ENCODE measurements at regions not wholly inside any gene's neighbourhood (a gene's known extent, or its start where the extent isn't known, plus 50 kb on each side); places are given as distances from the start of the nearest gene placed in this dataset.

- TF ChIP-seq EP300 (IDR thresholded peaks at IDR 0.05) (no peak), CTCF (IDR thresholded peaks at IDR 0.05) (no peak), POLR2A (IDR thresholded peaks at IDR 0.05; ENCODE audit: low read depth) (no peak)
These were observed 54.9 kb upstream of the DIO3 start for GRCh38 chr14:101506211-101506925.
